ENCODE measurements at regions not wholly inside any gene's neighbourhood (a gene's known extent, or its start where the extent isn't known, plus 50 kb on each side); places are given as distances from the start of the nearest gene placed in this dataset.

DNA sequence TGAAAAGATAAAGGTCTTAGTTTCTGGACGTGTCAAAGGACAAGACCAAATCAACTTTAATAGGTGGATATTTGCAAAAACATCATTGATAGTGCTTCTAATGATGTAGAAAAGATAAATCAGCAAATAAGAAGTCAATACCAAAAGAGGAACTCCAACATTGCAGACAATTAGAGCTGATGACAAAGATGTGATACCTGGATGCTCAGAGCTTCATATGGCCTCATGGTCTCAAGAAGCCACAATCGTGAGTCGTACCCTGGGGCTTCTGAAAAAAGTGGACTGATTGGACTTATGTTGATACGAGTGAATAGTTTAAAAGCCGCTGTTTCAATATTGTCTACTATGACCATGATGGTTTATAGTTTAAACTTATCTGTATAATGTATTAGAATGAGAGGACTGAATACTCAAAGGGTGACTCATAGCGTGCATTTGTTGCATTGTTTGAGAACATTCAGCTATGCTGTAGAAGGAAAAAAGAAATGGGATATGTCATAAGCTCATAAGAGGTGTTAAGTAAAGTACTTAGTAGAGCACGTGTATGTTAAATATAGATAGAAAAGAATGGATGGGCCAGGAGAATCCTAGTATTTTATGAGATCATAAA lies 54.6 kb upstream of the RIPOR2 start:
- no peak for DNase-seq (ENCODE audit: low read depth in 1 of 2, low spot score in 2 of 2)
- no peak for FAIRE-seq
- no peak for TF ChIP-seq TCF12 (IDR thresholded peaks at IDR 0.05; ENCODE audit: low read depth, low read length)

More for the DNA sequence above, 54.6 kb upstream of the RIPOR2 start:
- H2BK12ac ChIP-seq (ENCODE audit: low read depth, low read length), result no peak overlapping the region
- no peak overlapping the region for H3K4me2 ChIP-seq (ENCODE audit: insufficient read depth in 1 of 2, low read depth in 2 of 2, low read length in 2 of 2)
- no peak overlapping the region for H2AK5ac ChIP-seq (ENCODE audit: low read depth, low read length)
- no peaks in the 10 kb centered on the region for H3K79me2 ChIP-seq (ENCODE audit: control insufficient read depth in 1 of 2, insufficient read depth in 2 of 2, low read length in 2 of 2)
- H3K4me1 ChIP-seq (replicated peaks in 1 of 4; ENCODE audit: control insufficient read depth in 3 of 4, insufficient read depth in 4 of 4, low read length in 3 of 4), result peaks cover 0 to 2% (median 0%) of the 10 kb centered on the region in 4 experiments; a peak in 4 of 7 replicates
- H3K4me3 ChIP-seq (ENCODE audit: extremely low read depth in 1 of 4, insufficient read depth in 2 of 4, low read depth in 3 of 4, low read length in 4 of 4), result no peak overlapping the region
- ChIA-PET POLR2A (ENCODE audit: partially characterized antibody) (interaction anchor here (0.6 to 3.5 kb wide), 3 partner anchors 9 to 107 kb away, joined by 3 to 29 read pairs (median 6); no protein-coding TSS in a partner anchor), CTCF (ENCODE audit: partially characterized antibody) (interaction anchor here (0.6 to 5.8 kb wide), 32 partner anchors 10 to 602 kb away, joined by 3 to 101 read pairs (median 12); partner anchors contain the start of gene RIPOR2)
- H3K27me3 ChIP-seq (replicated peaks in 1 of 4; ENCODE audit: control insufficient read depth in 3 of 4, extremely low read depth in 1 of 4, insufficient read depth in 3 of 4, low read length in 3 of 4), result no peaks in the 10 kb centered on the region
- H3K79me1 ChIP-seq (ENCODE audit: low read depth, low read length), result no peaks in the 10 kb centered on the region
- H2BK15ac ChIP-seq (ENCODE audit: low read length), result no peak overlapping the region
- no peak overlapping the region for H3K27ac ChIP-seq (ENCODE audit: low read depth, low read length)
- H3K36me3 ChIP-seq (ENCODE audit: control insufficient read depth in 2 of 4, insufficient read depth in 4 of 4, low read length in 3 of 4), result peaks cover 0 to 6% (median 0%) of the 10 kb centered on the region in 4 experiments; a peak in 3 of 8 replicates
- H3K14ac ChIP-seq (ENCODE audit: insufficient read length), result no peak overlapping the region
- H3K56ac ChIP-seq (replicated peaks; ENCODE audit: insufficient read length, low read depth, low read length), result no peak overlapping the region
- no peak overlapping the region for H4K5ac ChIP-seq (ENCODE audit: insufficient read length, low read depth, low read length)
- H3K9ac ChIP-seq (replicated peaks in 1 of 4; ENCODE audit: extremely low read depth in 1 of 4, low read depth in 3 of 4, low read length in 3 of 4), result no peak overlapping the region
- no peak overlapping the region for H3K4ac ChIP-seq (replicated peaks; ENCODE audit: insufficient read length, low read depth, low read length)
- H3K9me3 ChIP-seq (ENCODE audit: insufficient read depth in 2 of 2, low read depth in 1 of 2, low read length in 1 of 2), result peaks cover 9 to 11% of the 10 kb centered on the region in 2 experiments
- no peak overlapping the region for H2BK120ac ChIP-seq (replicated peaks; ENCODE audit: low read depth, low read length)
- no peak overlapping the region for H3K23ac ChIP-seq (ENCODE audit: insufficient read length)
- 92% methylated on average over 7 of the region's 7 CpGs; no CpG with 5 or more reads in 1 of the 2 experiments for WGBS, 2 experiments (ENCODE audit: extremely low coverage in 1 of 2, insufficient coverage in 1 of 2, insufficient read length in 1 of 2, insufficient replicate concordance in 2 of 2, low coverage in 1 of 2, low lambda C conversion rate in 2 of 2, missing lambda C conversion rate in 1 of 2)
- H4K20me1 ChIP-seq (replicated peaks in 1 of 2; ENCODE audit: control insufficient read depth in 1 of 2, insufficient read depth in 2 of 2, low read length in 2 of 2), result no peaks in the 10 kb centered on the region
- H2AFZ ChIP-seq (ENCODE audit: low read length), result no peak overlapping the region
- no peaks in the 10 kb centered on the region for H3K23me2 ChIP-seq (ENCODE audit: low read depth, low read length)
- no peak overlapping the region for H2BK5ac ChIP-seq (ENCODE audit: low read depth, low read length)
- H3K18ac ChIP-seq (ENCODE audit: extremely low read depth, low read length), result no peak overlapping the region
- H4K8ac ChIP-seq (ENCODE audit: extremely low read depth, insufficient read depth, low read length), result no peak overlapping the region
- no peak overlapping the region for H4K91ac ChIP-seq (replicated peaks; ENCODE audit: insufficient read length, low read length)
- H2BK20ac ChIP-seq (ENCODE audit: low read length), result no peak overlapping the region

All from H1 (cell line).